Hindlimb muscle (tissue), 1 donor: ENCODE measurements at regions not wholly inside any gene's neighbourhood (a gene's known extent, or its start where the extent isn't known, plus 50 kb on each side); places are given as distances from the start of the nearest gene placed in this dataset.
"Not testable (repeated sequence)": the region's sequence is repeated elsewhere in the genome, so short reads cannot be mapped to it uniquely, and the experiment has no call there.

Experiments
- DNase-seq: peaks from one replicate; pipeline ENCODE4 v3.0.0-alpha.2; 2013

DNA sequence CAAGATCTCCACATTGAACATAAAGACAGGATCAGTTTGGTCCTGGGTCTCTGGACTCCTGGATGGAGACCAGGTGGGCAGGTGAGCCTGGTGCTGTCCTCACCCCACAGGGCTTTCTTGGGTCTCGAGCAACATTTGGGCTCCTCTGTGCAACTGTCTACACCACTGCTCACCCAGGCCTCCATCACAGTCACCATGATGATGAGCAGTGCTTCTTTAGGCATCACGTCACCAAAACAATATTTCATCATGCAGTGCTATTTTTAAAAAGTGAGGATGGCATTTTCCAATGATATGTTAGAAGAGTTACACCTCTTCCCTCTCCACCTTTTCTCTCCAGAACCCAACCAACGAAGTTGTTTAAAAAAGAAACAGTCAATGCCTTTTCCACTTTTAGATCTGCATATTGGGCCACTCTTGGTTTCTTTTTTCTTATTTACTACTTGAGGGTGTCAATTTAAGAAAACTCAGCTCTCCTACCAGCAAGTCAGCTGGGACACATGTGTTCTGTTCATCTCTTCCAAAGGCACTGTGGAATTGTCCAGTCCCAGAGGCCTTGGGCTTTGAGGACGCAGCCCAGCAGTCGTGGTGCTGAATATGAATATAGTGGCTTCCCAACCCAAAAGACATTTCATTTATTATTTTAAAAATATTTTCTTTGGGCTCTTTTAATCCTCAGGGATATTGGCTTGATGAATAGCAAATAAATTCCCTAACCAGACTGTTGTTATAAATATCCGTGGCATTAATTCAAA, 405.7 kb downstream of the KCNRG start:
- no peak for DNase-seq

DNA sequence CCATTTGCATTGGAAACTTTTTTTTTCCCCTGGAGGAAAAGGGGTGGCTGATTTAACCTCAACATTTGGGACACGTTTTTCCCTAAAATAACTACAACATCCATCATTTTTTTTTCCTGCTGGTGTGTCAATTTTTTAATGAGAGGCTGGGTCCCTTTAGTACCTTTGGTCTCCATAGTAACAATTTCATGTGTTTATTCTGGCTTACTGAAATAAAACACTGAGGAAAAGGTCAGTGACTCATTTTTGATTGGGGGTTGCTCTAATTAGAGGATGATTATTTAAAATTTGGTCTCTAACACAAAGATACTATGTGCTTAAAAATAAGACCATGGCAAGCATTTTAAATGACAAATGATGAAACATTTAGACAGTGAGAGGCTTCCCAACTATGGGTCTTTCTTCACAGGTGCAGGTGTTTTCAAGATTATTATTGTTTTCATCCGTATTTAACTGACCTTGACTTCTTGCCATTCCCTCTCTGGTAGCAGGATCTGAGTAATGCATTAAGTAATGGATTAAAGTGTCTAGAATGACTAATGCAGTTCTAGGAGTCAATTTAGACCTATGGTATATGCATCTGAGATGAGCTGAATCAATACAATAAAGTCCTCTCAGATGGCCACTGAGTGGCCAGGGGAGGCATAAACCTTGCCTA, 406.4 kb downstream of the KCNRG start:
- DNase-seq, result no peak

DNA sequence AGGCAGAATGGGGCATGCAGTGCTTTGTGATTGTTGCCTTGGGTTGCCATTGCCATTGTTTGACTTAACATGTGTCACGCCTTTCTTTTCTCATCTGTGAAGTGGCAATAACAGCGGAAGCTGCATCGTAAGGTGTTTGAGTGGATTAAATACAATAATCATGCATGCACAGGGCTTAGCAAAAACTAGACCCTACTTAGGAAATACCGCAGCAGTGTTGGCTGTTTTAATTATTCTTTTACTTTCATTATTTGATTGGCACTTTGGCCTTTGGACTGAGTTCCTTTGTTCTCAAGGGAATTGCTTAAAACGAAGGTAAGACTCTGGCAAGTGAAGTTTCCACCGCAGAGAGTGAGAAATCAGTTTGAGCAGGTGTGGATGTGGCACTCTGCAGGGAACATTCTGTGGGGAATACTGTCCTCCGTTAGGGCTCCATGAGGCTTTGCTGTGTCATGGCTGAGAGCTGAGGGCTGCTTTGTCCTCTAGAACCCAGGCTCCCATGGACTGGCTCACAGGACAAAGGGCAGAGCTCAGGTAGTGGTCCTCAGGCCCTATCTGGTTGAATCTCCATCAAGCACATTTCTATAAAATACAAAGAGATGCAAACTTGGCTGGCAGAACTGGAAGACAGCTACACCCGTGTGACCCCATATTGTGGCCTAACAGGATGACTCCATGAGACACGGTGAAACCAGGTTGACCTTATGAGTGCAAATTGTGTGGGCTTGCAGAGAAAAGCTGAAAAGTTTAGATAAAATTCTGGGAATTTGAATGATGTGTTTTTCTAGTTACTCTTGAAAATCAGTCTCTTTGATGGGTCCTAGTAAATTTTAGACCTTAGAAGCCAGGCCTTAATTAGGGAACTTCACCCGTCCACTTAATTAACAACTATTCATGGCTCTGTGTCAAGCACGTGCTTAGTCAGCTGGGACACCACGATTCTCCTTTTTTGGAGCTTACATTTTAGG, 407.2 kb downstream of the KCNRG start:
- no peak for DNase-seq

DNA sequence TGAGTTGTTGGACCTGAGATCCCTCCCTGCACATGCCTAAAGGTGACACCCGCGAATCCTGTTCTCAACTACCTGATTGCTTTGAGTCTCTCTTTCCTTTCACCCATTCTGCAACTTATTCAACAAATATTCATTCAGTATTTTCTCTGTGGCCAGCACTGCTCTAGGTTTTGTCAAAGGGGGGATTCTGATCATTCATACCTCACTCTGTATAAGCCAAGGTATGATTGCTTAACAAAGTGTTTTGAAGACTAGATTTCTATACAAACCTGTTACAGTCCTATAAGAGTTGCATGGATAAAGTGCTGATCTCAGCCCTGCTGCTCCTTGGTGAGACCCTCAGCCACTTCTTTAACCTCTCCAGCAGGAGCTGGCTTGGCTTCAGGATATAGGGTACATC, 409.7 kb downstream of the KCNRG start:
- no peak for DNase-seq

DNA sequence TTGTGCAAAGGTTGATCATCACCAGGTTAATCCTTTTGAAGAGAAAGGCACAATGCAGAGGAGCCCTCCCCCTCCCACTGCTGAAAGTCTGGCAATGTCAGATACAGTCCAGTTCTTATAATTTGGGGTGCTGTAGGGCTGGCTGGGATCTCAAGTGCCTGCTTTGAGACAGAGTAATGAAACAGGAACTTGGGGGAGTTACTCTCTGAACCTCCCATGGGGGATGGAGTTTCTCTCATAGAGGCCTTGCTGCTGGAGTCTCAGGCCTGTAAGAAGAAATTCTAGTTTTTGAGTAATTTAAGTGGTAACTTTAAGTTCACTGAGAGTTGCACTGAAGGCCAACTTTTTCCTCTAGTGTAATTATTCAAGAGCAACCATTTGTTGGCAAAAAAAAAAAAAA, 410.5 kb downstream of the KCNRG start:
- DNase-seq, result no peak

DNA sequence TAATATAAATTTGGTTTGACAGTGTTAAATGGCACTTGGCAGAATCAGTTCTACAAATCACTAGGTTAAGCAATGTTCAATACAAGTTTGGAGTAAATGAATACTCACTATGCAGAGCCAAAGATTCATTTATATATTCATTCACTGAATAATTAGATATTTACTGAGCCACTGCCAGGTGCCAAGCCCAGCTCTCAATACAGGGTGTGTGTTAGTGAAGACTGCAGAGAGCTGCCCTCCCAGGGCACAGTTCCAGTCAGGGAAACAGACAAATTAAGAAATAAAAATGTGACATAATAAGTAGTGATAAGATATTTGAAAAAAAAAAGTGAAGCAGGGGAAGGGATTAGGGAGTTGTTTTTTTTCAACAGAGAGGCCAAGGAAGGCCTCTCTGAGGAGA, 411.7 kb downstream of the KCNRG start:
- DNase-seq, result no peak

DNA sequence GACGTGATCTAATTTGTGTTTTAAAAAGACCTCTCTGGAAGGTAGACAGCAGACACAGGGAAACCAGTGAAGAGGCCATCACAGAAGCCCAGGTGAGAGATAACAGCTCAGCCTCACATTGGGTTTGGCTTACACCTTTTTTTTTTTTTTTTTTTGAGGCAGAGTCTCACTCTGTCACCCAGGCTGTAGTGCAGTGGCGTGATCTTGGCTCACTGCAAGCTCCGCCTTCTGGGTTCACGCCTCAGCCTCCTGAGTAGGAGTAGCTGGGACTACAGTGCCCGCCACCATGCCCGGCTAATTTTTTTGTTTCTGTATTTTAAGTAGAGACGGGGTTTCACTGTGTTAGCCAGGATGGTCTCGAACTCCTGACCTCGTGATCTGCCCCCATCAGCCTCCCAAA, 412.3 kb downstream of the KCNRG start:
- not testable (repeated sequence) for DNase-seq

DNA sequence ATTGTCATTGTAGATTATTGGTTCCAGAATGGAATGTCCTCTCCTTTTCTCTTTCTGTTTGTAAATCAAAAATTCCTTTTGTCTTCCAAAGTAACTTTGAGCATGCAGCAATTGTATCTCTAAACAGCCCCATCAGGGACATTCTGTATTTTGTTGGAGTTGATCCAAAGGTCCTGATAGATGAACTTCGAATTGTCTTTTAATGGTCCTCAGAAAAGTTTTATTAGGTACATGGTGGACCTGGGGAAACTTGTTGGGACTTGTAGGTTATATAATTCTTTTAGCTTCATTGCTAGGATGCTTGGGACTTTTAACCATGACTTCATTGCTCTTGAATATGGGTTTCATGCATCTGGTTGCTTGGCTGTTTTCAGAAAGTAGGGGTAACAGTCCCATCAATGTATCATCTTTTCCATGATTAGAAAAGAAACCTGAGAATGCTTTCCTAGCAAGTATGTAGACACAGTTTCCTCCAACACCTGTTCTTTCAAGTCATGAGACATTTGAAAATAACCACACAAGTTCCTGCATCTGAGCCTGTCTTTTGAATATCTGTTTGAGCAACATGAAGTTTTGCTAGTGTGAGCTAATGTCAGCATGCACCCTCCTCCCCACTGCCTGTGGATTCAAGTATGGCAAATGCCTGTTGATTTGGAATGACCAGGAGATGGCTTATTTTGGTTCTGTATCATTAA, 413.1 kb downstream of the KCNRG start:
- no peak for DNase-seq

DNA sequence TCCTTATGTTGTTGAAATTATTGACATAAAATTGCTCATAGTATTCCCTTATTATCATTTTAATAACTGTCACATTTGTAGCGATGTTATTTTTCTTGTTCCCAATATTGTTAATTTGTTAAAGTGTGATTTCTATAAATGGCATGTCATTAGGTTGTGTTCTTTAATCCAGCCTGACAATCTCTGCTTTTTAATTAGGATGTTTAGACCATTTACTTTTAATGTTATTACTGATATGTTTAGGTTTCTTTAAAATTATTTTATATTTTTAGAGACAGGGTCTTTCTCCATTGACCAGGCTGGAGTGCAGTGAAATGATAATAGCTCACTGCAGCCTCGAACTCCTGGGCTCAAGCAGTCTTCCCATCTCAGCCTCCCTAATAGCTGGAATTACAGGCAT, 408.5 kb downstream of the DLEU7 start:
- no peak for DNase-seq

DNA sequence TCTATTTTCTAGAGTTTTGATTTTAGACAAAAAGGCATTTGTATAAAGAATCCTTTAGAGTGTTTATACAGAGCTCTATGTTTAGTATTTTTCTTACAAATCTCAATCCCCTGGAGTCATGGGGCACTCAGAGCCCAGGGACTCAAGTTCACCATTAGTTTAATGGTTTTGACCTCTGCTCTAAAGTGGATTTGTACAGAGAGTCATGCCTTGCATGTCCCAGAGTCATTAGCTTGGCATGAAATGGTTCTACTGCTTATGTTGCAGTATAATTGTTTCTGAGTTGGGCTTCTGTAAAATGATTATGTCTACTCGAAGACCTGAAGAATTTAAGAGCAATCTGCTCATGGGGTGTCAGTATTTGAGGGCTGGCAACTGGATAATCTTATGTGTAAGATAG, 406.2 kb downstream of the DLEU7 start:
- DNase-seq, result no peak

DNA sequence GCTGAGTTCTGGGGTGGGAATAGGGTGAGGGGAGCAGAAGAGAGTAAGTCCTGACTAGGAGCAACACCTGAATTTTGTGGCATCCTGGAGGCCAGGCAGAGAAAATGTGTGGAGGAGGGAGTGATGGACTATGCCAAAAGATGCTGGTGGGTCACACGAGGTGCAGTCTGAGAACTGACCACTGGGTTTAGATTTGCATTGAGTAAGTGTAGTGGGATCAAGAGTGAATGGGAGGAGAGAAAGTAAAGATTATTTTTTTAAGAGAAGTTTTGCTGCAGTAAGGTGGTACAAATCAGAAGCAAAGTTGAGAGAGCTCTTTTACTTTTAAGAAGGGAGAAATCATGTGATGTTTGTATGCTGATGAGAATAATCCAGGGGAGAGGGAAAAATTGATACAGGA, 405.1 kb downstream of the DLEU7 start:
- DNase-seq, result no peak

DNA sequence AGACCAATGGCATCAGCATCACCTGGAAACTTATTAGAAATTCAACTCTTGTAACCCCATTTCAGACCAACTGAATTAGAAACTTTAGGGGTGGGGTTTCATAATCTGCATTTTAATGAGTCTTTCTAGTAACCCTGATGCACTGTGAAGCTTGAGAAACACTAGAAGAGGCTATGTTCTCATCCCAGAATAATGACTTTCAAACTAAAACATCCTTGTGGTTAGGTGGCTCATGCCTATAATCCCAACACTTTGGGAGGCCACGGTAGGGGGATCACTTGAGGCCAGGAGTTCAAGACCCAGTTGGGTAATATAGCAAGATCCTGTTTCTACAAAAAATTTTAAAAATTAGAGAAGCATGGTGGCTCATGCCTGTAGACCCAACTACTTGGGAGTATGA, 402.4 kb downstream of the DLEU7 start:
- no peak for DNase-seq

DNA sequence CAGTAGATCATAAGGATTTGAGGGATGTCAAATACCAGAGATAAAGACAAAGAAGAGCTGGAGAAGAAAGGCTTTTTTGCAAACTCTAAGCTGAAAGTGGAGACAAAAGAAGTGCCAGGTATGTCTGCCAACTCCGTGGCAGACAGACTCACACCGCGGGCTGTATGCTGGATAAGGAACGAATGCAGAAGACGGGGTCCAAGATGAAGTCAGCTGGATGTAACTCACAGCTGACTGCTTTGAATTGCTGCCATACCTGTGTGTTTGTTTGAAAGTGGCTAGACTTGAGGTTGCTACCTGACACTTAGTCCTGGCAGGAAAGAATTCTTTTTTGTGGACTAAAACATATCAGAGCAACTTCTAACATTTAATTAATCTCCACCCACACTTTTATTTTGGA, 398.8 kb downstream of the DLEU7 start:
- DNase-seq, result no peak

DNA sequence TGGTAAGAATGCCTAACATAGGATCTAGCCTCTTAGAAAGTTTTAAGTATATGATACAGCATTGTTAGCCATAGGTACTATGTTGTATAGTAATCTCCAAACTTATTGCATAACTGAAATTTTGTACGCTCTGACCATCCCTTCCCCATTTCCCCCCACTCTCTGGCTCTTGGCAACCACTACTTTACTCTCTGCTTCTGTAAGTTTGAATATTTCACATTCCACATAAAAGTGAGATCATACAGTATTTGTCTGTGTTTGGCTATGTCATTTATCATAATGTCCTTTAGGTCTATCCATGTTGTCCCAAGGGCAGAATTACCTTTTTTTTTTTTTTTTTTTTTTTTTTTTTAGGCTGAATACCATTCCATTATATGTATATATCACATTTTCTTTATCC, 396.9 kb downstream of the DLEU7 start:
- DNase-seq, result no peak

DNA sequence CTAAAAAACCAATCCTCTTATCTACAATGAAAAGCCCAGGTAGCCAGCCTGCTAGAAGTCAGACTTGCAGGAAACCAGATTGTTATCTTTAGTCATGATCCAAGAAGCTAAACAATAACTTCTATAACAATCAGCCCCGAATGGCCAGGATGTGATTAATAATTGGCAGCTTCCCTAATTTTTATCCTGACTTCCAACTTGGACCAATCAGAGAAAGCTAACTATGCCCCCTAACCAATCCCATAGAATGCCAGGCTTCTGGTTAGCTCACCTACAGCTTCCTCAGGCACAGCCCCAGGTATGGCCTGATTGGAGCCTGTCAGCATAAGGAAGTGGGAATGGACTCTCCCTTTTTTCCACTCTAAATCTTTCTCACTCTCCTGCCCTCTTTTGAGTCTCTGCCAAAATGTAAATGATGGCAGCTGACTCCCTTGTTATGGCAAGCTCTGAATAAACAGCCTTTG, 394.9 kb downstream of the DLEU7 start:
- DNase-seq, result no peak

DNA sequence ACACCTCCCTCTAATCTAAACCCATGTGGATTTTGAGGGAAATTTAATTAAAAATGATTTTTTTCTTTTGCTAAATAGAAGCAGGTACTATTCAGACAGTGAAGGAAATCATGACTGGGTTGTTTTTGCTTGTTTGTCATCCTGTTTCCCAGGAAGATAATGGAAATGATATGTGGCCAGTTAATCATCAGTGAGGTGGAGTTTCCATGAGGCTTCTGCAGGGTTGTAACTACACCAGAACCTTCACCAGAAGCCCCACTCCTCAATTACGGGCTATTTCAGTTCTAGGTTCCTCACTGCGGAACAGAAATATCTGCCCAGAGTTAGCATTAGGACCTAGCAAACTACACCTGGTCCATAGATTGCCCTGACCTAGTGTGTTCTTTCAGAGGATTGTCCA, 394.0 kb downstream of the DLEU7 start:
- no peak for DNase-seq

DNA sequence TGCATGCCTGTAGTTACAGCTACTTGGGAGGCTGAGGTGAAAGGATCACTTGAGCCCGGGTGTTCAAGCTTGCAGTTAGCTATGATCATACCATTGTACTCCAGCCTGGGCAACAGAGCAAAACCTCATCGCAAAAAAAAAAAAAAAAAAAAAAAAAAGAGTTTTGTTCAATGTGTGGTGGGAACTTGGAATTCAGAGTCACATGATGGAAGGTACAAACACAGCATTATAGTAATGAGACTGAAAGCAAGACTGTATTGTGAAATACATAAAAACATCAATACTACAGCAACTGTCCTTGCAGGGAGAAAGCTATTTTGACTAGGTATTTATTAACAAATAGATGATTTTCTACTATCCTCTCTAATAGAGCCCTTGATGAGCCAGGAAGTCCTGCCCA, 393.2 kb downstream of the DLEU7 start:
- no peak for DNase-seq

DNA sequence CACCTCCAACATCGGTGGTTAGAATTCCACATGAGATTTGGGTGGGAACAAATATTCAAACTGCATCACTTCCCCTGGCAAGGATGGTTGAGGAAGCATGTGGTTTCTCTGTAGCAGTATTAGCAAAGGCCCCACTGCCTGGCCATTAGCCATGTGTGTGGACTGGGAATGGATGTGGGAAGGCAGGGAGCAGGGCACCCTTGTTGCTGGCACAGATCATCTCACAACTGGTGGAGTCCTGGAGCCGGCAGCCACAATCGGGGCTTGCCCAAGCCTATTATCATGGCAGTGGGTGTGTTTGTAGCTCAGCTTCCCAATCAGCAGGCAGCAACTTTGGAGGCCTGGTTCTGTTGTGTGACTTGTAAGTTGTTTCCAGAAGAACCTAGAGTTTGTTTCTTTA, 391.9 kb downstream of the DLEU7 start:
- DNase-seq, result no peak

DNA sequence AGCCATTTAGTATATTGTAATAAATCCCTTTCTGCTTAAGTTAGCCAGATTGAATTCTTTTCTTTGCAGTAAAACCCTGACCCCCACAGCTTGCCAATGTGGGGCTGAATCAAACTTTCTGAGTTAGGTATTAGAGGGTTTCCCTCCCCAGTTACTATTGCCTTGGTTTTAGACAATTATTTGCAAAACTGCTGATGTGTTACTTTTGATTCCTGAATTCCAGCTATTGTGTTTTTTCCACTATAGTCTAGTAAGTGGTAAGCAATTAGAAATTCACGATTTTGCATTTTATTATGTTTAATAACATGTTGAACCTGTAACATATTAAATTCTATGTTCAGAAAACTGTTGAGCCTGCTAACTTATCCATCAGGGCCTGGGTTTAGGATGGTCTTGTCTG, 391.5 kb downstream of the DLEU7 start:
- no peak for DNase-seq

DNA sequence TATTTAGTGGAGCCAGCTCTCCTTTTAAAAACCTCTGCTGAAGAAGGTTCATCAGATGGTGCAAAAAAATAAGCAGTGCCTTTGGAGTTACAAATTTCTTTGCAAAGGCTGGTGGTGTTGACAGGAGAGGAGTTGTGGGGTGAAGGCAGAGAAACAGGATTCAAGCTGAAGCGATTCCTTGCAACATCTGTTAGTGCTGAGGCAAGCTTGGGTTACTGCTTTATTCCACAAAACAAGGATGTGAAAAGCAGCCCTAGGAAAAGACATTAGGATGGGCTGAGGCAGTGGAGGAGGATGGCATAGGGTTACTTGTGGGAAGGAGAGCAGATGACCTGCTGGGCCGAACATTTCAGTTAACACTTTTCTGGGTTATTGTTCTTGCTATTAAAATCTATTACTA, 390.7 kb downstream of the DLEU7 start:
- no peak for DNase-seq

DNA sequence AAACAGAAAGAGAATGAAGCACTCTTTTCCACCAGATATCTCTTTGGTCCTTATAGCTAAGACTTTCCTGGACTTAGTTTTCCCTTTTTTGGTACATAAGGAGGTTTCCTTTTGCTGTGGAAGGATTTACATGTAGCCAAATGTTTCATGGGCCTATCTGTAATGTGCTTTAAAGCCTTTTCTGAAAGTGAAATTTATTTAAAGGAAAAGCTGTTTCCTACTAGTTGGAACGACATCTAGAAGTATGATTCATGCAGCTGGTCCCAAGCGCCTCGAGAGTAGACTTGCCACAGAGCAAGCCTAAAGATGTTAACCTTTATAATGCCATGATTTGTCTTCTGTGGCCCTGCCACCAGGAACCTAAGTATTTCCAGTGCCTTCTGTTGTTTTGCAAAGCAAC, 390.3 kb downstream of the DLEU7 start:
- DNase-seq, result peak; percentile 53

DNA sequence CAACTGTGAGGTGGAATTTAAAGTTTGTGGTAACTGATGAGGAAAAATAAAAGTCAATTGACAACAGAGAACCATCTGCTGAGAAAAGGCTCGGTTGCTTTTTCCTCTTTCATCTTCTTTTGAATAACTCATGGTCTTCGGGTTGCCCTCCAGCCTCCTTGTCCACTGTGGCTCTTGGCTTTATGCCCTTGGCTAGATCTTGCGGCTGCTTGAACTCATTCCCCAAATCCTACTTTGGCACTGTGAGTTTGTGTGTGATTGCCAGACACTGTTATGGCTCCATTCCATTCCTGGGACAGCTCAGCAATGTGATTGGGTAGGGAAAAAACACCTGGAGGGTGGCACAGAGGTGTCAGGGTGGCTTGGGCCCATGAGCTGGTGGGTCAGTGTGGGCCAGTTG, 387.4 kb downstream of the DLEU7 start:
- no peak for DNase-seq
